Ovary (tissue), 3 donors: ENCODE measurements at regions not wholly inside any gene's neighbourhood (a gene's known extent, or its start where the extent isn't known, plus 50 kb on each side); places are given as distances from the start of the nearest gene placed in this dataset.

ENCODE experiments used
- EP300 ChIP-seq: sonication (generic); formaldehyde crosslinking; IDR thresholded peaks from one replicate; pipeline ENCODE4 v1.6.1; 2017; ENCODE audit warnings: antibody characterized with exemption
- TF ChIP-seq, protein P1 (sequence below), 3 donors: fragments of 450-650 bp in 2 of 3; fragments of 200-600 bp in 1 of 3; IDR thresholded peaks; one replicate each; pipeline versions ENCODE4 v1.5.1 to v1.8.0; 2016 to 2022; ENCODE audit warnings: antibody characterized with exemption in 3 of 3, mild to moderate bottlenecking in 1 of 3
- donor health status: DM: no; HTN: no; CAD: no.

GRCh38 chr4:54596201-54596600, 61.6 kb upstream of the KIT start:
- TF ChIP-seq, protein P1, sequence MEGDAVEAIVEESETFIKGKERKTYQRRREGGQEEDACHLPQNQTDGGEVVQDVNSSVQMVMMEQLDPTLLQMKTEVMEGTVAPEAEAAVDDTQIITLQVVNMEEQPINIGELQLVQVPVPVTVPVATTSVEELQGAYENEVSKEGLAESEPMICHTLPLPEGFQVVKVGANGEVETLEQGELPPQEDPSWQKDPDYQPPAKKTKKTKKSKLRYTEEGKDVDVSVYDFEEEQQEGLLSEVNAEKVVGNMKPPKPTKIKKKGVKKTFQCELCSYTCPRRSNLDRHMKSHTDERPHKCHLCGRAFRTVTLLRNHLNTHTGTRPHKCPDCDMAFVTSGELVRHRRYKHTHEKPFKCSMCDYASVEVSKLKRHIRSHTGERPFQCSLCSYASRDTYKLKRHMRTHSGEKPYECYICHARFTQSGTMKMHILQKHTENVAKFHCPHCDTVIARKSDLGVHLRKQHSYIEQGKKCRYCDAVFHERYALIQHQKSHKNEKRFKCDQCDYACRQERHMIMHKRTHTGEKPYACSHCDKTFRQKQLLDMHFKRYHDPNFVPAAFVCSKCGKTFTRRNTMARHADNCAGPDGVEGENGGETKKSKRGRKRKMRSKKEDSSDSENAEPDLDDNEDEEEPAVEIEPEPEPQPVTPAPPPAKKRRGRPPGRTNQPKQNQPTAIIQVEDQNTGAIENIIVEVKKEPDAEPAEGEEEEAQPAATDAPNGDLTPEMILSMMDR (IDR thresholded peaks at IDR 0.05), result no peak
- no peak for TF ChIP-seq EP300
